GM19238 (cell line): ENCODE measurements at regions not wholly inside any gene's neighbourhood (a gene's known extent, or its start where the extent isn't known, plus 50 kb on each side); places are given as distances from the start of the nearest gene placed in this dataset.

Experiments
- DNase-seq: peaks from one replicate; pipeline ENCODE4 v3.0.0; 2011; ENCODE audit warnings: low spot score; ENCODE audit not compliant: insufficient read length

DNA sequence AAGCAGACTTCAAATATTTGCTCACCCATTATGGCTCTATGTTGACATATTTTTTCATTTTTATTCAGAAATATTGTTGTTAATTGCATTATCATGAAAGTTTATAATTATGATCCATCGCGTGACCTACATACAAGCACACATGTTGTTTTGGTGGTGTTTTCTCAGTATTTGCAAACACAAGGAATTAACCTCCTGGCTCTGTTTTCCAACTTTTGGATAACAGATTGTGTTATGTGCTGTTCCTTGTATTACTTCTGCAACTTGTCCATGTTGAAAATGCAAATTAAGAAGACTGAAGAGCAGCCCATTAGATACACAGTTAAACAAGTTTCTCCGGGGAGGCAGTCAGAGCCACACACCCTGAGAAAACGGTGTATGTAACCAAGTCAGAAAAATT is 201.2 kb downstream of the SEC23A start:
- no peak for DNase-seq

- DNase-seq, result no peak
Observed at GRCh38 chr14:38900887-38901286, 202.1 kb downstream of the SEC23A start.

DNA sequence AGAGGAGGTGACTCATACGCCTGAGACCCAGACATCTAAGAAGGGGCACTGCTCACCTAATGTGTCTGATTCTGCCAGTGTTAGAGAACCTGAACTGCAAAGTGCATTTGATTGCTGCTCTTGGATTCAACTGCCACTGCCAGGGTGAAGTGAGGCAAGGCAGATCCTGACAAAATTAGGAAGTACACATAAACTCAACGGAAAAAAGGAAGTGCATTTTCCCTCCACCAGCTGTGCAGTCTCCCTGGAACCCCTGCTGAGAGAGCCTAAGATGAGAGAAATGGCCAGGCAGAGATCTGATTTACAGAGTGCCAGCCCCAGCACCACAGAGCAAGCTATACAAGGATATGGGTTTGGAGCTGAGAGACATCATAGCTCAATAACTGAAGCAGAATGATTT is 215.3 kb downstream of the SEC23A start:
- DNase-seq, result no peak

- no peak for DNase-seq
Observed at GRCh38 chr14:38884109-38884508, 218.9 kb downstream of the SEC23A start.

- no peak for DNase-seq
Observed at GRCh38 chr14:38883127-38883526, 219.9 kb downstream of the SEC23A start.

DNA sequence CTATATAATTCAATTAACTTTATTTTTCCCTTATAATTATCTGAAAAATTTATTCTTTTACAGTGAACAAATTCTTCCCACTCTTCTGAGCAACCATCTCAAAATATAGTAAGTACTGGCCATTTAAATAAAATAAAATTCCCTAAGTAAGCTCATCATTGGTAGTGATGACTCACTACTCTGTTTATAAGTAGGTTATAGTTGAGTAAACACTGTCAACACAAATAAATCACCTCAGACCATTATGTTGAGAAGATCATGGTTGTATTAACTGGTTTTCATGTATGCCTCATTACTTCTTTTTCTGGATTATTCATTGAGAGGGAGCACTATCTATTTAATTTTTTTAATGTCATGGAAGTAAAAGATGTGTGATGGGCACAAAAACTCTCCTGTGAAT is 220.5 kb downstream of the SEC23A start:
- DNase-seq, result no peak

GRCh38 chr14:38880643-38881524 is 222.2 kb downstream of the SEC23A start:
- DNase-seq, result no peak

DNA sequence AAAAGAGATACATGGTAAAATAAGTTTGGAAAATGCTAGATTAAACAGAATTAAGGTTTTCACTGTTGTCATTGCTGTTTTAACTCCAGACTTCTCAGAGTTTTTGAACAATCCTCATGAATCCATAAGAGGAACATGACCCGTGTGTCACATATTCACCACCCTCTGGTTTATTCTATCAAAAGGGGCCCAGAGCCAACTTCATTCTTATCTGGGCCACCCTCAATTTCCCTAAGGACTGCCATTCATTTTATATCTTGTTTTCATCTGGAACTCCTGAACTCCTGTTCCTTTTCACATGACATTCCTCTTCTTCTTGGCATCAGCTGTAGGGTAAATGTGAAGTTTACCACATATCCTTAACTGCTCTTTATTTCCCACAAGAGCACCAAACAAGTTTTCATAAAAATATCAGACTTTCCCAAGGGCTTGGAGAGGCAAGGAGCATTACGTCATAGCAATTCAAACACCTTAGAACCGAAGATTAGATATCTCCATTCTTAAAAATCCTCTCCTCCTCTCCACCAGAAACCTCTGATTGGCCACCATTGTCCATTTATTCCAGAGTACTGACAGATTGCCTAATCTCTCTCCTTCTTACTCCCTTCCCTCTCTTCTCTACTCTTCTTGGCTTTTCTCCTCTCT is 225.2 kb downstream of the SEC23A start:
- DNase-seq, result no peak

DNA sequence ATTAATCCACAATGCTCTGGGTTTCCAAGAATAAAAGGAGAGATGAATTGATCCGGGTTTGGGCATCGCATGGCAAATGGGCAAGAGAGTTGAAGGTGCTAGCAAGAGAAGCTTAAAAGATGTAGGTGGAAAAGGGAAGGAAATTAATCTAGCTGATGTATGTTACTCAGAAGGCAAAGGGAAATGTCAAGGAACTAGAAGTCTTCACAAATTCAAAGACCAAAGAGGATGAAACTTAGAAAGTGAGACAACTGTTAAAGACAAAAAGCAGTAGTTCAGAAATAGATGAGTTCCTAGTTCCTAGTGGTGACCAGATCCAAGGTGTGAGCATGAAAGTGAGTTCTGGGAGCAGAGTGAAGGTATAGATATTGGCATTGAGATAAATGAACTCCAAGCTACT is 228.3 kb downstream of the SEC23A start:
- no peak for DNase-seq

- no peak for DNase-seq
Observed at GRCh38 chr14:38873941-38874612, 229.0 kb downstream of the SEC23A start.

- no peak for DNase-seq
Observed at GRCh38 chr14:38870296-38870836, 232.7 kb downstream of the SEC23A start.

DNA sequence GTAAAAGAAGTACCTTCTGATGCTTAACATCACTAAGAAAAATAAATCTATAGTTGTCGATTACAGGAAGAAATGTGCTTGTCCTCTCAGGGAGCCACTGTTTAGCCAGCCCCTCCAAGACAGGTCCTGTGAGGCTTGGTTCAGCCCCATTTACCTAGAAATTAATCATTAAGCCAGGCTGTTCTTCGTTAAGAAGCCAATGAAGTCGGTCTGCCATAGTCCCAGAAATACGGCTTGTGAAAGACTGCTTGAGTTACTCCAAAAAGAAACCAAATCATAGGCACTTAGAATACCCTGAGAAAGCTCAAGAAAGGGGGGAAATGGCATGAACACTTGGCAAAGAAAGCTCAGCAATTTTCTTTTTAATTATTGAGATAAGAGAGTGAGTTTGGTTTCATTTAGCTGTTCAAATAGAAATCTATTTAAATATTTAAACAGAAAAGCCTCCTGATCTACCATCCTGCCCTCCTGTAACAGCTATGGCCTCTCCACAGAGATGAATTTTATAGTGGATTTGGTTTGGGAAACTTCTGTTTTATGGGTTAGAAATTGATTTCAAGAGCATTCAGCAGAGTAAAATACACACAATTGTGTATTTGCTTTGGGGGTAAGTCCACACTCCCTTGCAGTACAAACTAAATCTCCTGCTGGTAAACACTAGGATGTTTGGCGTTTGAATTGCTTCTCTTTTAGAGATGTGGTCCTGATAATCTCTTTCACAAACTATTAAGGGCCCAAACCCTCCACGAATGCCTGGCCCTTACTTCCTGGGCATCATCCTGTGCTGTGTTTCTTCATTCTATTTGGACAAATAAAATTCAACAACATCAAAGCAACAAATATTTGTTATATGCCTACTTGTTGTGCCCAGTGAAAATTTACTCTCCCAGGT is 234.4 kb downstream of the SEC23A start:
- no peak for DNase-seq

DNA sequence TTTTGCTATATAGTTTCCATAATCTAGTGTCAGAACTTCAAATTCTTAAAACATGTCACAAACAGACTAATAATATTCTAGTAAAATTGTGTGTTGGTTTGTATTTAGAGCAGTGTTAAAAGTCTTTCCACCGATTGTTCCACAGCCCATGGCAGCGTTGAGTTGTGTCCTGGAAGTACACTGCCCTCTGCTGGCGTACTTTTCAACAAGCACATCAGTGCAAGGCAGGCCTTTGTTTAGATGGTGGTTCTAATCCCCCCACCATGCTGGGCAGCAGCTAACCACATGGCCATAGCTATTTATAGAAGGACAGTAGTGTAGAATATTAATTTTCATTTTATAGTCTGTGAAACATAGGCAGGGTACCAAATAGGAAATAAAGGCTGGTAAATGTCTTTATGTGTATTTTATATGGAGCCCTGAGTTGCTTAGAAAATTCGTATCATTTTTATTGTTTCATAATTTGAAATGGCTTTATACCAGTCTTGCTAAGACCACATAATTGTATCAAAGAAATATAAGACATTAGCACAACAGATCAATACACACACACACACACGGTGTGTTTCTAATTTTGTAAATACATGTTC is 235.4 kb downstream of the SEC23A start:
- peak; percentile 5 for DNase-seq

- DNase-seq, result no peak
Observed at GRCh38 chr14:38866461-38866860, 236.6 kb downstream of the SEC23A start.

DNA sequence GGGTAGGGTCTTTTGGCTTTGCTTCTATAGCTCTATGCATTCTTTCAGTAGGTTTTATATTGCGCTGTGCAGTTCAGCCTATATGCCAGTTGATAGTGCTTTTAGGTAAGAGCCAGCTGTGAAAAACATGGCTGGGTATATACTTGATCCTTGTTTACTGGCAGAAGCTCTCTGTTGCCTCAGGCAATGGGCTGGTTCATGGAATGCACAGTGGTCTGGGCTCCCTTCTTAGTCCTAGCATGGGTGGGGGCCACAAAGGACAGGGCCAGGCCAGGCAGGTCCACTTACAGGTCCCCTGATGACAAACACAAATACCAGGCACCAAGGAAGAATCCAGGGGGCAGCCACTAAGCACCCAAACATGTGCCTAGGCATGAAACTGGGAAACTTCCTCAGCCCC is 240.7 kb downstream of the SEC23A start:
- no peak for DNase-seq

- no peak for DNase-seq
Observed at GRCh38 chr14:38860530-38860929, 242.5 kb downstream of the SEC23A start.

GRCh38 chr14:38856798-38857197 is 246.2 kb downstream of the SEC23A start:
- no peak for DNase-seq

DNA sequence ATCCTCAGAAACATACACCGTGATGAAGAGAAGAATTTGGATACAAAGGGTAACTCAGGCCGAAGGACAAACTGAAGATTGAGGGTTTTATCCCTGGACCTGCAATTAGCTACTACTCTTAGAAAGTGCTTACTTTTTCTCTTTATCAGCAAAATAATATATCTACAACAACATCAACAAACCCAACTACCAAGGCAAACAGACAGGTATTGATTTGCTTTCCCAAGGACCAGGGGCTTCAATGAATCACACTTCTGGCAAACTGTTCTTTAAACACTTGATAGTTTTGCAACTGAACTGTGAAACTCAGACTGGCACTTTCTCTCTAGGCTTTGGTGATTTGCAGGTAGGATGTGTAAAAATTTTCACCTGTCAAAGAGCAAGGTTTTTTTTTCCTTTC is 247.5 kb downstream of the SEC23A start:
- DNase-seq, result no peak

GRCh38 chr14:38851111-38851510 is 251.9 kb downstream of the SEC23A start:
- DNase-seq, result no peak

- DNase-seq, result no peak
Observed at GRCh38 chr14:38850664-38851063, 252.4 kb downstream of the SEC23A start.
